Loucy (cell line): ENCODE measurements at regions not wholly inside any gene's neighbourhood (a gene's known extent, or its start where the extent isn't known, plus 50 kb on each side); places are given as distances from the start of the nearest gene placed in this dataset.
A peak's percentile ranks its signal among the peaks of the same experiment; 100 is the strongest.
"Not testable (repeated sequence)": the region's sequence is repeated elsewhere in the genome, so short reads cannot be mapped to it uniquely, and the experiment has no call there.

Experiments used
- H2AFZ ChIP-seq: fragments of 200-600 bp; sonication (generic); 2 replicates; pipeline ENCODE4 v1.6.0; 2016; ENCODE audit warnings: antibody characterized with exemption, mild to moderate bottlenecking, low read length, moderate library complexity
- H3F3A ChIP-seq: fragments of 200-600 bp; 2 replicates; pipeline ENCODE4 v1.6.0; 2016; ENCODE audit warnings: antibody characterized with exemption, low read depth, mild to moderate bottlenecking
- H3K27me3 ChIP-seq: fragments of 200-600 bp; sonication (generic); 2 replicates; pipeline ENCODE4 v1.6.1; 2014; ENCODE audit warnings: low read length, mild to moderate bottlenecking; ENCODE audit not compliant: insufficient read depth, poor library complexity, severe bottlenecking
- H3K36me3 ChIP-seq: fragments of 200-600 bp; sonication (generic); 2 replicates; pipeline ENCODE4 v1.6.1; 2016; ENCODE audit warnings: low read length; ENCODE audit not compliant: insufficient read depth
- H3K4me1 ChIP-seq: fragments of 200-600 bp; sonication (generic); 2 replicates; pipeline ENCODE4 v1.5.1; 2014; ENCODE audit warnings: low read length, mild to moderate bottlenecking; ENCODE audit not compliant: insufficient read depth, poor library complexity, severe bottlenecking
- H3K4me2 ChIP-seq: fragments of 200-600 bp; sonication (generic); 2 replicates; pipeline ENCODE4 v1.6.0; 2014; ENCODE audit warnings: antibody characterized with exemption, low read length, low read depth, mild to moderate bottlenecking; ENCODE audit not compliant: poor library complexity, severe bottlenecking
- H3K4me3 ChIP-seq: fragments of 200-600 bp; sonication (generic); 2 replicates; pipeline ENCODE4 v1.5.1; 2014; ENCODE audit warnings: low read length, mild to moderate bottlenecking, mixed read lengths; ENCODE audit not compliant: poor library complexity, severe bottlenecking
- H3K79me2 ChIP-seq: fragments of 200-600 bp; sonication (generic); 2 replicates; pipeline ENCODE4 v1.6.1; 2014; ENCODE audit warnings: low read length; ENCODE audit not compliant: insufficient read depth
- H3K9ac ChIP-seq: fragments of 200-600 bp; sonication (generic); 2 replicates; pipeline ENCODE4 v1.6.0; 2014; ENCODE audit warnings: mild to moderate bottlenecking, low read depth, low read length, moderate library complexity; ENCODE audit not compliant: poor library complexity, severe bottlenecking
- H3K9me2 ChIP-seq: fragments of 200-600 bp; sonication (generic); replicated peaks from 2 replicates; pipeline ENCODE4 v1.6.1; 2016; ENCODE audit warnings: low read depth, low read length, mixed read lengths
- H3K9me3 ChIP-seq: fragments of 200-600 bp; sonication (generic); 2 replicates; pipeline ENCODE4 v1.6.1; 2014; ENCODE audit warnings: mild to moderate bottlenecking, antibody characterized with exemption, low read length, low read depth; ENCODE audit not compliant: insufficient read depth
- H4K20me1 ChIP-seq: fragments of 200-600 bp; sonication (generic); 2 replicates; pipeline ENCODE4 v1.6.0; 2014; ENCODE audit warnings: antibody characterized with exemption, low read length, mild to moderate bottlenecking; ENCODE audit not compliant: insufficient read depth, poor library complexity, severe bottlenecking
- EZH2phosphoT487 ChIP-seq: fragments of 200-600 bp; IDR thresholded peaks from 2 replicates; pipeline ENCODE4 v1.6.1; 2018; ENCODE audit warnings: antibody characterized with exemption, mild to moderate bottlenecking, moderate library complexity, borderline replicate concordance
- TF ChIP-seq, protein P1 (sequence below): fragments of 200-600 bp; sonication (generic); conservative IDR thresholded peaks from 2 replicates; pipeline ENCODE4 v1.5.1; 2014; ENCODE audit warnings: mild to moderate bottlenecking, antibody characterized with exemption, low read length

DNA sequence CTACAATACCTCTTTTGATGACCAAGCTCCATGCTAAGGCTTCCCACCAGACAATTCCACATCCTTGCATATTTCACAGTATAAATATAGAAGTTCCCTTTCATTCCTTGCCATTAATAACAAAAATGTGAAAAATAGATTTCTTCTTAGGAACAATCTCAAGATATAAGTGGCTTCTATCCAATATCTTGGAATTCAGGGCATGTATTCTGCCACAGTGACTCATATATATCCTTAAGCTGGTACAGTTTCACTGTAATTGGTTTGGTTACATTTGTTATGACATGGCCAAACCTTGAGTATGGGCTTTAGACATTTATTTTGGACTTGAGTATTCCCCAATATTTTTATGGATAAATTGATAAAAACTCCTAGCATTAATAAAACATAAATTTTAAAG, 181.7 kb upstream of the DDX53 start:
- no peaks in the 10 kb centered on the region for H3K9me2 ChIP-seq
- no peaks in the 10 kb centered on the region for H3K4me1 ChIP-seq
- H3K9ac ChIP-seq, result no peak overlapping the region
- H3K4me2 ChIP-seq, result no peak overlapping the region
- TF ChIP-seq EZH2phosphoT487, result no peak
- H3K4me3 ChIP-seq, result no peak overlapping the region
- H4K20me1 ChIP-seq, result no peaks in the 10 kb centered on the region
- H3F3A ChIP-seq, result no peaks in the 10 kb centered on the region
- H3K27me3 ChIP-seq, result no peaks in the 10 kb centered on the region
- H3K9me3 ChIP-seq, result no peaks in the 10 kb centered on the region
- H3K36me3 ChIP-seq, result no peaks in the 10 kb centered on the region
- H2AFZ ChIP-seq, result no peak overlapping the region
- no peaks in the 10 kb centered on the region for H3K79me2 ChIP-seq

- Histone ChIP-seq H3K4me3 (no peak overlapping the region), H4K20me1 (no peaks in the 10 kb centered on the region), H3K4me1 (no peaks in the 10 kb centered on the region), H3K9me3 (no peaks in the 10 kb centered on the region), H3K36me3 (no peaks in the 10 kb centered on the region), H3K4me2 (no peak overlapping the region), H2AFZ (no peak overlapping the region), H3K9me2 (no peaks in the 10 kb centered on the region), H3K9ac (no peak overlapping the region), H3K79me2 (no peaks in the 10 kb centered on the region), H3F3A (no peaks in the 10 kb centered on the region), H3K27me3 (no peaks in the 10 kb centered on the region)
- TF ChIP-seq EZH2phosphoT487, result no peak
- TF ChIP-seq, protein P1, sequence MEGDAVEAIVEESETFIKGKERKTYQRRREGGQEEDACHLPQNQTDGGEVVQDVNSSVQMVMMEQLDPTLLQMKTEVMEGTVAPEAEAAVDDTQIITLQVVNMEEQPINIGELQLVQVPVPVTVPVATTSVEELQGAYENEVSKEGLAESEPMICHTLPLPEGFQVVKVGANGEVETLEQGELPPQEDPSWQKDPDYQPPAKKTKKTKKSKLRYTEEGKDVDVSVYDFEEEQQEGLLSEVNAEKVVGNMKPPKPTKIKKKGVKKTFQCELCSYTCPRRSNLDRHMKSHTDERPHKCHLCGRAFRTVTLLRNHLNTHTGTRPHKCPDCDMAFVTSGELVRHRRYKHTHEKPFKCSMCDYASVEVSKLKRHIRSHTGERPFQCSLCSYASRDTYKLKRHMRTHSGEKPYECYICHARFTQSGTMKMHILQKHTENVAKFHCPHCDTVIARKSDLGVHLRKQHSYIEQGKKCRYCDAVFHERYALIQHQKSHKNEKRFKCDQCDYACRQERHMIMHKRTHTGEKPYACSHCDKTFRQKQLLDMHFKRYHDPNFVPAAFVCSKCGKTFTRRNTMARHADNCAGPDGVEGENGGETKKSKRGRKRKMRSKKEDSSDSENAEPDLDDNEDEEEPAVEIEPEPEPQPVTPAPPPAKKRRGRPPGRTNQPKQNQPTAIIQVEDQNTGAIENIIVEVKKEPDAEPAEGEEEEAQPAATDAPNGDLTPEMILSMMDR, result no peak
These were observed 144.1 kb upstream of the DDX53 start for GRCh38 chrX:22855693-22856092.

- Histone ChIP-seq H3K4me3 (no peak overlapping the region), H3F3A (no peaks in the 10 kb centered on the region), H3K4me2 (no peak overlapping the region), H3K9me2 (no peaks in the 10 kb centered on the region), H3K4me1 (no peaks in the 10 kb centered on the region), H2AFZ (no peak overlapping the region), H3K9me3 (no peaks in the 10 kb centered on the region), H3K27me3 (no peaks in the 10 kb centered on the region), H4K20me1 (no peaks in the 10 kb centered on the region), H3K36me3 (no peaks in the 10 kb centered on the region), H3K9ac (no peak overlapping the region), H3K79me2 (no peaks in the 10 kb centered on the region)
- TF ChIP-seq EZH2phosphoT487, result no peak
These were observed 140.1 kb upstream of the DDX53 start for GRCh38 chrX:22859642-22860041.

DNA sequence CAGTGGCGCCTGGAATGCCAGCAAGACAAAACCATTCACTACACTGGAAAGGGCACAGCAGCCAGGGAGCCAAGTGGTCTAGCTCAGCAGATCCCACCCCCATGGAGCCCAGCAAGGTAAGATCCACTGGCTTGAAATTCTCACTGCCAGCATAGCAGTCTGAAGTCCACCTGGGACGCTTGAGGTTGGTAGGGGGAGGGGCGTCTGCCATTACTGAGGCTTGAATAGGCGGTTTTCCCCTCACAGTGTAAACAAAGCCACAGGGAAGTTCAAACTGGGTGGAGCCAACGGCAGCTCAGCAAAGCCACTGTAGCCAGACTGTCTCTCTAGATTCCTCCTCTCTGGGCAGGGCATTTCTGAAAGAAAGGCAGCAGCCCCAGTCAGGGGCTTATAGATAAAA, 133.0 kb upstream of the DDX53 start:
- not testable (repeated sequence) for H3F3A ChIP-seq, H3K79me2 ChIP-seq, H3K9me3 ChIP-seq, H3K36me3 ChIP-seq, H4K20me1 ChIP-seq, H3K4me3 ChIP-seq, H3K4me1 ChIP-seq, H3K27me3 ChIP-seq, H3K4me2 ChIP-seq, H3K9me2 ChIP-seq, H3K9ac ChIP-seq, H2AFZ ChIP-seq

- Histone ChIP-seq H3K4me3 (no peak overlapping the region), H3K4me2 (peak overlapping the region; percentile 31), H4K20me1 (no peaks in the 10 kb centered on the region), H3K36me3 (no peaks in the 10 kb centered on the region), H3K4me1 (no peaks in the 10 kb centered on the region), H3K79me2 (no peaks in the 10 kb centered on the region), H3F3A (no peaks in the 10 kb centered on the region), H3K9ac (no peak overlapping the region), H3K27me3 (no peaks in the 10 kb centered on the region), H3K9me3 (no peaks in the 10 kb centered on the region), H3K9me2 (no peaks in the 10 kb centered on the region), H2AFZ (no peak overlapping the region)
- TF ChIP-seq EZH2phosphoT487, result no peak
- TF ChIP-seq, protein P1, result no peak
These were observed 117.2 kb upstream of the DDX53 start for GRCh38 chrX:22882543-22882942.
